ENCODE measurements at regions not wholly inside any gene's neighbourhood (a gene's known extent, or its start where the extent isn't known, plus 50 kb on each side); places are given as distances from the start of the nearest gene placed in this dataset.

DNA sequence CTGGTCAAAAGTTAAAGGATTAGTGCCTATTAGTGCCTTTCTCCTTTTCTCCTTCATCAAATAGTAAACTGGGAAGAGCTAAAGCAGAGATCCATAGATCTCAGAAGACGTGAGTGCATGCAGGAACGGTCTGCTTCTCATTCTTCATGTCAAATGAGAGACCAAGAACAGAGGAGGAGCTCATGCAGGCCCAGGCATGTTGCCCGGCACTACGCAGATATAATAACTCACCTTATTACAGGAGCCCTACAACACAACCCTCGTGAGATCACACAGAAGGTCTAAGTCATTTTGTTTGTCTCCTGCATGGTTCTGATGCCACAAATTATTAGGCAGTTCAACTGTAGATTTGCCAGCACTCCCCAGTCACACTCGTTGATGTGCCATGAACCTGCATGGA is 71.8 kb downstream of the CMPK2 start:
- no peaks in the 10 kb centered on the region for H3K4me1 ChIP-seq (ENCODE audit: insufficient read depth, low read length, poor library complexity, severe bottlenecking)
- H3K79me2 ChIP-seq (ENCODE audit: insufficient read depth, low read length): no peaks in the 10 kb centered on the region
- no peaks in the 10 kb centered on the region for H3F3A ChIP-seq (ENCODE audit: low read depth)
- no peaks in the 10 kb centered on the region for H3K36me3 ChIP-seq (ENCODE audit: insufficient read depth, low read length)
- no peaks in the 10 kb centered on the region for H4K20me1 ChIP-seq (ENCODE audit: insufficient read depth, low read length, poor library complexity, severe bottlenecking)
- H2AFZ ChIP-seq (ENCODE audit: low read length): no peak overlapping the region; the same call in 1 of the 2 replicates
- no peaks in the 10 kb centered on the region for H3K27me3 ChIP-seq (ENCODE audit: insufficient read depth, low read length, poor library complexity, severe bottlenecking)
- H3K9me2 ChIP-seq (replicated peaks; ENCODE audit: low read depth, low read length): no peaks in the 10 kb centered on the region
- no peak overlapping the region for H3K9ac ChIP-seq (ENCODE audit: low read depth, low read length, poor library complexity, severe bottlenecking)
- TF ChIP-seq, protein P1, sequence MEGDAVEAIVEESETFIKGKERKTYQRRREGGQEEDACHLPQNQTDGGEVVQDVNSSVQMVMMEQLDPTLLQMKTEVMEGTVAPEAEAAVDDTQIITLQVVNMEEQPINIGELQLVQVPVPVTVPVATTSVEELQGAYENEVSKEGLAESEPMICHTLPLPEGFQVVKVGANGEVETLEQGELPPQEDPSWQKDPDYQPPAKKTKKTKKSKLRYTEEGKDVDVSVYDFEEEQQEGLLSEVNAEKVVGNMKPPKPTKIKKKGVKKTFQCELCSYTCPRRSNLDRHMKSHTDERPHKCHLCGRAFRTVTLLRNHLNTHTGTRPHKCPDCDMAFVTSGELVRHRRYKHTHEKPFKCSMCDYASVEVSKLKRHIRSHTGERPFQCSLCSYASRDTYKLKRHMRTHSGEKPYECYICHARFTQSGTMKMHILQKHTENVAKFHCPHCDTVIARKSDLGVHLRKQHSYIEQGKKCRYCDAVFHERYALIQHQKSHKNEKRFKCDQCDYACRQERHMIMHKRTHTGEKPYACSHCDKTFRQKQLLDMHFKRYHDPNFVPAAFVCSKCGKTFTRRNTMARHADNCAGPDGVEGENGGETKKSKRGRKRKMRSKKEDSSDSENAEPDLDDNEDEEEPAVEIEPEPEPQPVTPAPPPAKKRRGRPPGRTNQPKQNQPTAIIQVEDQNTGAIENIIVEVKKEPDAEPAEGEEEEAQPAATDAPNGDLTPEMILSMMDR (conservative IDR thresholded peaks at IDR 0.05; ENCODE audit: low read length): no peak
- TF ChIP-seq EZH2phosphoT487 (IDR thresholded peaks at IDR 0.05; ENCODE audit: borderline replicate concordance): no peak
- H3K4me3 ChIP-seq (ENCODE audit: low read length, poor library complexity, severe bottlenecking): no peak overlapping the region
- H3K9me3 ChIP-seq (ENCODE audit: insufficient read depth, low read depth, low read length): no peaks in the 10 kb centered on the region
- no peak overlapping the region for H3K4me2 ChIP-seq (ENCODE audit: low read depth, low read length, poor library complexity, severe bottlenecking)

DNA sequence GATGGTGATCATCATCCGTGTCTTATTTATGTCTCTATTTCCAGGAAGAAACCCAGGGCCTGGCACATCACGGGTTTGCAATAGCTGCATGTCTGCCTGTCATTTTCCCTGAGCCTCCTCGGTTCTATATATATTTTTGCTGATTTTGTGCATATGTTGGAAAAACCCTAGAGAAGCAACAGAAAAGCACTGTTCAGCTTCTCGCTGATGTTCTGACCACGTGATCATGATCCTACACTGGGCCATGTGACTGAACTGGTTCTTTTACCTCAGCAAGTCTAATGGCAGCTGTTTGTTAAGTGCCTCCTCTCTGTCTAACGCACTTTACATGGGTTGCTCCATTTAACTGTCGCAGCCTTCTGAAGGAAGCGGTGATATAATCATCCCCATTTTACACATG is 71.3 kb downstream of the CMPK2 start:
- Histone ChIP-seq H3K9me3 (ENCODE audit: insufficient read depth, low read depth, low read length) (no peaks in the 10 kb centered on the region), H3K27me3 (ENCODE audit: insufficient read depth, low read length, poor library complexity, severe bottlenecking) (no peaks in the 10 kb centered on the region), H3F3A (ENCODE audit: low read depth) (no peaks in the 10 kb centered on the region), H3K9me2 (replicated peaks; ENCODE audit: low read depth, low read length) (no peaks in the 10 kb centered on the region), H3K4me1 (ENCODE audit: insufficient read depth, low read length, poor library complexity, severe bottlenecking) (no peaks in the 10 kb centered on the region), H4K20me1 (ENCODE audit: insufficient read depth, low read length, poor library complexity, severe bottlenecking) (no peaks in the 10 kb centered on the region), H3K4me2 (ENCODE audit: low read depth, low read length, poor library complexity, severe bottlenecking) (no peak overlapping the region), H2AFZ (ENCODE audit: low read length) (no peak overlapping the region), H3K9ac (ENCODE audit: low read depth, low read length, poor library complexity, severe bottlenecking) (no peak overlapping the region), H3K4me3 (ENCODE audit: low read length, poor library complexity, severe bottlenecking) (no peak overlapping the region), H3K79me2 (ENCODE audit: insufficient read depth, low read length) (no peaks in the 10 kb centered on the region), H3K36me3 (ENCODE audit: insufficient read depth, low read length) (no peaks in the 10 kb centered on the region)
- no peak for TF ChIP-seq EZH2phosphoT487 (IDR thresholded peaks at IDR 0.05; ENCODE audit: borderline replicate concordance)
- TF ChIP-seq, protein P1 (conservative IDR thresholded peaks at IDR 0.05; ENCODE audit: low read length): no peak

All from Loucy (cell line).